ENCODE measurements at regions not wholly inside any gene's neighbourhood (a gene's known extent, or its start where the extent isn't known, plus 50 kb on each side); places are given as distances from the start of the nearest gene placed in this dataset.

DNA sequence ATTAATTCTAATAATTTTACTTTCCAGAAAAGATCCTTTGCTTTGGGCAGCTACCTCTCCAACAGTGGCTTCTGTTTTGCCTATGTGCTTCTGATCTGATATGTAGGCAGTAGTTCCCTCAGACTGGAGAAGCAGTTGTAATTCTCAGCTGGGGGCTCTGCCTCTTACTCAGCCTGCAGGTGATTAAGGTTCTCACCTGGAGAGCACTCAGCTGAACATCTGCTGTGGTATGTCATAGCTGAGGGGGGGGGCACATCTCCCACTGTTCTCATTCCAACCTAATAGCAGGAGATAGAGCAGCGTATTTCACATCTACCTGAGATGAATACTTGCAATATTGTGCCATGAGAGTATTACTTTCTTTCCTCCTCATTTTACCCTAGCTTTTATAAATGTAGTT, 511.9 kb upstream of the CDH8 start:
- Mint-ChIP-seq H3K27ac (no peak overlapping the region), H3K27me3 (ENCODE audit: low read depth) (no peaks in the 10 kb centered on the region)

DNA sequence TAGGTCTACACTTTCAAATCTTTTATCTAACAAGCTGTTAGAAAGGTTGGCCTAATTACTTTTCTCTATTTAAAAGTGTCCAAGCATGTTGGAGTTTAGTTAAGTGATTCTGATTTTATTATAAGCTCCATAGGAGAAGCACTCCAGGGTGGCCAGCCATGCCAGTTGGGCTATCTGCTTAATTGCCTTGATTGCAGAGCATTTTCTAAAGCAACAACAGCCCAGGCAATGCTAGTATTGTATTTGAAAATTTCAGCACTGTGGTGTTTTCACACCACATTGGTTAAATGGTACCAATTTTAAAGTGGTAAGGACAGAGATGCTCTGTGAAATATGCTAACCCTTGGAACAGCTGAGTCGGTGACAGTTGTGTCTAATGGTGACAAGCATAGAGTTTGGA, 510.5 kb upstream of the CDH8 start:
- H3K27ac Mint-ChIP-seq, result no peak overlapping the region
- no peaks in the 10 kb centered on the region for H3K27me3 Mint-ChIP-seq (ENCODE audit: low read depth)
- H3K4me3 Mint-ChIP-seq, result no peak overlapping the region
- H3K4me1 Mint-ChIP-seq (ENCODE audit: low read depth), result no peaks in the 10 kb centered on the region
- H3K9me3 Mint-ChIP-seq, result peaks cover 11% of the 10 kb centered on the region
- H3K36me3 Mint-ChIP-seq (ENCODE audit: low read depth), result no peaks in the 10 kb centered on the region

More for the DNA sequence above, 511.9 kb upstream of the CDH8 start:
- H3K9me3 Mint-ChIP-seq, result peaks cover 14% of the 10 kb centered on the region
- no peaks in the 10 kb centered on the region for H3K36me3 Mint-ChIP-seq (ENCODE audit: low read depth)
- no peak overlapping the region for H3K4me3 Mint-ChIP-seq
- no peaks in the 10 kb centered on the region for H3K4me1 Mint-ChIP-seq (ENCODE audit: low read depth)

DNA sequence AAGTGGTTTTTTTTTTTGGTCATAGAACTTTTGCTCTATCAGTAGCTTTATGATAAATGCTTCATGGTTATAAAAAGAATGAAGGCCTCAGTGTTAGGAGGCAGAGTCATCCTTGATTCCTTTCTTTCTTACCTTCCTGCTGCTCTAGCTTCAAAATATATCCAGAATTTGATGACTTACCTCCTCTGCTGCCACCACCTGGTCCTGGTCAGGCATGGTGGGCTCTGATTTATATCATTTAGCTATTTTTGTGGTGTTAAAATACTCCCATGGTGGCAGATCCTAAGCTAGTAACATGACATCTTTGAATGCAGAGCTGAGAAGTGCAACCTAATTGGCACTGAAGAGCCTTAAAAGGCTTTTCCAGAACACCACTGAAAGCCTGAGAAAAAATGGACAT, 508.8 kb upstream of the CDH8 start:
- H3K27me3 Mint-ChIP-seq (ENCODE audit: low read depth), result no peaks in the 10 kb centered on the region
- no peaks in the 10 kb centered on the region for H3K4me1 Mint-ChIP-seq (ENCODE audit: low read depth)
- H3K9me3 Mint-ChIP-seq, result peaks cover 8% of the 10 kb centered on the region
- H3K4me3 Mint-ChIP-seq, result no peak overlapping the region
- H3K27ac Mint-ChIP-seq, result no peak overlapping the region
- no peaks in the 10 kb centered on the region for H3K36me3 Mint-ChIP-seq (ENCODE audit: low read depth)

DNA sequence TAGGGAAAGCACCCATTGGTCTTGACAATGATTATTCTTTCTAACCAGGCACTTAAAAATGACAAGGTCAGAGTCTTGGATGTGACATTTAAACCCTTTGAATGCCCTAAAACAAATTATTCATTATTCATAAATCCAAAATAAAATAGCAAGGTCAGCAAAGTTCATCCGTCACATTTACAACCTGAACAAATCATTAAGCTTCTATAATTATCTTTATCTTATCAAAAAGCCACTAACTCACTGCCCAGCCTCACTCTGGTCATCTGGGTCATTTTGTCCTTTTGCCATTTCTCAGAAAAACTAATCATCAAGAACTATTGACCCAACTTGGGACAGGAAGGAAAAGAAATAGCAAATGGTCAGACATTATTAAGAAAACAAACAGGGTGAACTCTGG, 507.3 kb upstream of the CDH8 start:
- peaks cover 8% of the 10 kb centered on the region for H3K9me3 Mint-ChIP-seq
- no peaks in the 10 kb centered on the region for H3K36me3 Mint-ChIP-seq (ENCODE audit: low read depth)
- H3K4me1 Mint-ChIP-seq (ENCODE audit: low read depth), result no peaks in the 10 kb centered on the region
- no peak overlapping the region for H3K27ac Mint-ChIP-seq
- H3K27me3 Mint-ChIP-seq (ENCODE audit: low read depth), result no peaks in the 10 kb centered on the region
- no peak overlapping the region for H3K4me3 Mint-ChIP-seq

DNA sequence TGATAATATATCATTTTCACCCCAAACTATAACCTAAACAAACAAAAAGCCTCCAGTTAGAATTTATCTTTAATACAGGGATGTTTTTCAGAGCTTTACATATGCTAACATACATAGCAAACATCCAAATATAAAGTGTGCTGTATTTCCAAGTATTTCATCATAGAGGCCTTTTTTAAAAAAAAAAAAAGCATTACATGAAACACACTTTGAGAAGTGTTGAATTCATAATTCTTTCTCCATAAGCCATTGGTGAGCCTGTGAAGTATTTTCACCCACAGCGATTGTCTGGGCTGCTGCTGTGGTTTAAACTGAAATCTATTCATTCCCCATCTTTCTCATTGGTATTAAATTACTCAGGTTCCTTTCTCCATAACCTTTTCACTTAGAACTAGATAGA, 503.4 kb upstream of the CDH8 start:
- Mint-ChIP-seq H3K4me3 (no peak overlapping the region), H3K4me1 (ENCODE audit: low read depth) (no peaks in the 10 kb centered on the region), H3K9me3 (peaks cover 5% of the 10 kb centered on the region)

DNA sequence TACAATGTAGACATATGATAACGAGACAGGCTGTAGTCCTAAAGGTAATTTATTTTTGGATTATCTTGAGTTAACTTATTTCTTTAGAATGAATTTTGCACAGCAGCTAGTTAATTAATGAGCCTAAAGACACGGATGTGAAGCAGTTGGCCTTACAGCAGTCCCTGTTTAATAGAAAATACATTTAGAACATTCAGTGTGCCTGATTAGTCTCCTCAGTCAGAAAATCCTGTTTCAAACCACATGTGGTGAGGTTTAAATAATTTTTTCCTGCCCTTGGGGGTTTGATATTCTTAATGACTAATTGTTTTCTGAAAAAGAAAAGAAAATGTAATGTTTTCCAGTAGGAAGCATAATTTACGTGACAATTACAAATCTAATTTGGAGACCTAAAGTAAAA, 494.2 kb upstream of the CDH8 start:
- Mint-ChIP-seq H3K27ac (no peak overlapping the region), H3K4me1 (ENCODE audit: low read depth) (no peaks in the 10 kb centered on the region), H3K9me3 (peaks cover 26% of the 10 kb centered on the region), H3K27me3 (ENCODE audit: low read depth) (no peaks in the 10 kb centered on the region), H3K36me3 (ENCODE audit: low read depth) (no peaks in the 10 kb centered on the region), H3K4me3 (no peak overlapping the region)

More for the DNA sequence above, 503.4 kb upstream of the CDH8 start:
- Mint-ChIP-seq H3K27me3 (ENCODE audit: low read depth) (no peaks in the 10 kb centered on the region), H3K27ac (no peak overlapping the region), H3K36me3 (ENCODE audit: low read depth) (no peaks in the 10 kb centered on the region)

DNA sequence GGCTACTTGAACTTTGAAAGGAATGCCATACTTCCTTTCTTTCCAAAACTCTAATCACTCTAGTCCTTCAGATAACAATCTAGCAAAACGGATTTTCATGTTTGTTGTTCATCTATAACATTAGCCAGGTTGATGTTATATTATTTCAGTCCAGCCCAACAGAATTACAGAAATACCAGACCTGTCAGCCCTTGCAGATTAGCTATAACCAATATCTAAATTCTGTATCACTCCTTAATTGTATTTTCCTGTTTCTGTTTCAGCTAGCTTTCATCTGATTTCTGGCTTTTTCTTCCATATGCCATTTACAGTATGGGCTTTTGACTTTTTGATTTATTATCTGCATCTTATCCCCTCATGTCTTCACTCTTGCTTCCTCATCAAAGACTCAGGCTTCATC, 479.8 kb upstream of the CDH8 start:
- Mint-ChIP-seq H3K9me3 (peaks cover 16% of the 10 kb centered on the region), H3K27ac (peak overlapping the region; percentile 49), H3K27me3 (ENCODE audit: low read depth) (no peaks in the 10 kb centered on the region), H3K4me1 (ENCODE audit: low read depth) (no peaks in the 10 kb centered on the region), H3K4me3 (no peak overlapping the region), H3K36me3 (ENCODE audit: low read depth) (no peaks in the 10 kb centered on the region)

DNA sequence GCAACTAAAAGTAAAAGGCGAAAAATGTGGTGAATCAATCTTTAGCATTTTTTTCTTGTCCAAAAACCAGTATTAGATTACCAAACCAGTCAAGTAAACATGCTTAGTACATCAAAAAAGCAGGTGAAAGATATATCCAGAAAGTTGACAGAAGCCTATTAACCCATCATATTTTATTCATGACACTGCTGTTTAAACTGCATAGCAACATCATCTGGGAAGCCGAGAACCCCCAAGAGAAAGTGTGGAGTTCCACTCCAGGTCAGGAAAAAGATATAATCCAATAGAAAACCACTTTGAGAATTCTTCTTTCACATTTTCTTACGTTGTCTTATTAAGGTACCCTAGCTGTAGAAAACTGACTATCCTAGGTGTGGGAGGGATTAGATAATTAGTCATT, 466.8 kb upstream of the CDH8 start:
- Mint-ChIP-seq H3K27me3 (ENCODE audit: low read depth) (no peaks in the 10 kb centered on the region), H3K36me3 (ENCODE audit: low read depth) (no peaks in the 10 kb centered on the region), H3K9me3 (peaks cover 44% of the 10 kb centered on the region), H3K4me1 (ENCODE audit: low read depth) (no peaks in the 10 kb centered on the region), H3K27ac (no peak overlapping the region), H3K4me3 (no peak overlapping the region)

DNA sequence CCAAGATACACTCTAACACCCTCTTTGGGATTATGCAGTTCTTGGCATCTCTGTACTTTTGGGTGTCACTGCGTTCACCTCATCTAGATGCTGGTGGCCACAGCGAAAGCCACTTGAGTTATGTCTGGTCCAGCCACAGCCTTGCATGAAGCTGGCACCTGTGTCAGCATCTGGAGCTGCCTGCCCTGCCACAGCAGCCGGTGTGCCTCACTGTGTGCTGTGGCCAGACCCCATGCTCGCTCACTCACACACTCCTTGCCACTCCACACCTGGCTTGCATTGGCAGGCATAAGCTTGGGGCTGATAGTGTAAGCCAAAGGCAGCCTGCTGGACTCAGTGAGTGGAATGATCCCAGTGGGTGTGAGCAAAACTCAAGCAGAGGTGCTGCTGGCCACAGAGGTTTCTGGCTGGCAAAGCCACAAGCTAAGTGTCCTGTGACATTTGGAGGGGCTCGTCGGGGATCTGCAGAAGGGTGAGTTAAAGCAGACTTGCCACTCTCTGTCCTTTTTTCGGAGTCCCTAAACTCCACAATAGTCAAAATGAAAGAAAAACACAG, 442.7 kb upstream of the CDH8 start:
- Mint-ChIP-seq H3K4me1 (ENCODE audit: low read depth) (no peaks in the 10 kb centered on the region), H3K36me3 (ENCODE audit: low read depth) (no peaks in the 10 kb centered on the region), H3K27me3 (ENCODE audit: low read depth) (no peaks in the 10 kb centered on the region), H3K27ac (no peak overlapping the region), H3K9me3 (peaks cover 24% of the 10 kb centered on the region), H3K4me3 (no peak overlapping the region)

DNA sequence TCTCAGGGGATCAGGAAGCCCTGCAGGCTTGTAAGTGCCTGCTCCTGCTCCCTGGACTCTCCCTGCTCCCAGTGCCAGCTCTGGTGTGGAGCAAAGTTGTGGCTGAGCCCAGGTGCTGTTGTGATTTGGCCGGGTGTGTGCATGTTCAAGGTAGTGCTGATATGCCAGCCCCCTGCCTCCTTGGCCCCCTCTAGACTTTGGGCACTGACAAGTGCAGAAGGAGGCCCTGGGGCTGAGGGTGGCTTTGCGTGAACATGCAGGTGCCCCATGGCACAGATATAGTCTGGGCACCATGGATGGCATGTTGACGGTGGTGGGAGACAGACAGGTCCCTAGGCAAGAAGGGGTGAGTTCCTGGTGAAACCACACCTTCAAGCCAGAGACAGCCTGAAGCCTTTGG, 441.6 kb upstream of the CDH8 start:
- Mint-ChIP-seq H3K27me3 (ENCODE audit: low read depth) (no peaks in the 10 kb centered on the region), H3K4me3 (no peak overlapping the region), H3K9me3 (peaks cover 24% of the 10 kb centered on the region), H3K36me3 (ENCODE audit: low read depth) (no peaks in the 10 kb centered on the region), H3K27ac (no peak overlapping the region), H3K4me1 (ENCODE audit: low read depth) (no peaks in the 10 kb centered on the region)

GRCh38 chr16:62475573-62475972, 439.3 kb upstream of the CDH8 start:
- H3K27me3 Mint-ChIP-seq (ENCODE audit: low read depth), result no peaks in the 10 kb centered on the region
- H3K27ac Mint-ChIP-seq, result no peak overlapping the region
- H3K36me3 Mint-ChIP-seq (ENCODE audit: low read depth), result no peaks in the 10 kb centered on the region
- peaks cover 28% of the 10 kb centered on the region for H3K9me3 Mint-ChIP-seq
- H3K4me3 Mint-ChIP-seq, result no peak overlapping the region
- no peaks in the 10 kb centered on the region for H3K4me1 Mint-ChIP-seq (ENCODE audit: low read depth)

DNA sequence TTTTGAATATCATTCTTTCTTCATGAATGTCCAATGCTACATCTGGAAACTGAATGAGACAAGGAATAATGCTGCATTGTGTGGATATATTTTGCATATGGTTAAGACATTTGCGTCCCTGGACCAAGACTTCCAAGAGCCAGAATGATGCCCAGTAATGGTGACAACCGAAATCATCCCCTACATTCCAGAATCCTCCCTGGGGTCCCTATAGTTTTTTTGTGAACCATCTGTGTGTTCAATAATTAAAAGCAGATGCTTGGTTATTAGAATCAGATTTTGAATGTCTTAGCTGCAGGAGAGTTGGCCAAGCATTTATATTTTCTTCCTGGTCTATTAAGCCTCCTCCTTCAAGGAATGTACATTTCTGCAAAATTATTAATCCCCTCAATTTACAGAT, 426.7 kb upstream of the CDH8 start:
- H3K4me3 Mint-ChIP-seq, result no peak overlapping the region
- no peaks in the 10 kb centered on the region for H3K36me3 Mint-ChIP-seq (ENCODE audit: low read depth)
- no peaks in the 10 kb centered on the region for H3K4me1 Mint-ChIP-seq (ENCODE audit: low read depth)
- peaks cover 38% of the 10 kb centered on the region for H3K9me3 Mint-ChIP-seq
- no peak overlapping the region for H3K27ac Mint-ChIP-seq
- H3K27me3 Mint-ChIP-seq (ENCODE audit: low read depth), result no peaks in the 10 kb centered on the region

DNA sequence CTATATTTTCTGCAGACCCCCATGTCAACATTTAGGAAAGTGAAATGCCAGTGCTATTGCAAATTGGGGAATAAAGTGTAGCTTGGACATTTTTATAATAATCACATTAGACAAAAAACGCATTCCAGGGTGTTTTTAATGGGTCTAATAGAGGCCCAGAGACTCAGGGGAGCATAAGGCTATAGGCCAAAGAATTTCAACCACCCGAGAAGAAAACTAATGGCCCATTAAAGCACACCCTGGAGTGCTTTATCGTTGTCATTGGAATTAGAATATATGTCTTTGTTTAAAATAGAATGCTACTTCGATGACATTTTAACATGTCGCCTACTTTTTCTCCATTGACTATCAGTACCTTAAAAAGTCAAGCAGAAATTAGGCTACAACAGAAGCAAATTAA, 414.1 kb upstream of the CDH8 start:
- H3K4me3 Mint-ChIP-seq, result no peak overlapping the region
- no peaks in the 10 kb centered on the region for H3K36me3 Mint-ChIP-seq (ENCODE audit: low read depth)
- H3K9me3 Mint-ChIP-seq, result peaks cover 29% of the 10 kb centered on the region
- no peaks in the 10 kb centered on the region for H3K4me1 Mint-ChIP-seq (ENCODE audit: low read depth)
- H3K27me3 Mint-ChIP-seq (ENCODE audit: low read depth), result no peaks in the 10 kb centered on the region
- H3K27ac Mint-ChIP-seq, result no peak overlapping the region

GRCh38 chr16:62445909-62446308, 409.7 kb upstream of the CDH8 start:
- H3K27me3 Mint-ChIP-seq (ENCODE audit: low read depth), result no peaks in the 10 kb centered on the region
- no peak overlapping the region for H3K4me3 Mint-ChIP-seq
- H3K36me3 Mint-ChIP-seq (ENCODE audit: low read depth), result no peaks in the 10 kb centered on the region
- H3K27ac Mint-ChIP-seq, result no peak overlapping the region
- H3K4me1 Mint-ChIP-seq (ENCODE audit: low read depth), result no peaks in the 10 kb centered on the region
- H3K9me3 Mint-ChIP-seq, result peaks cover 40% of the 10 kb centered on the region

DNA sequence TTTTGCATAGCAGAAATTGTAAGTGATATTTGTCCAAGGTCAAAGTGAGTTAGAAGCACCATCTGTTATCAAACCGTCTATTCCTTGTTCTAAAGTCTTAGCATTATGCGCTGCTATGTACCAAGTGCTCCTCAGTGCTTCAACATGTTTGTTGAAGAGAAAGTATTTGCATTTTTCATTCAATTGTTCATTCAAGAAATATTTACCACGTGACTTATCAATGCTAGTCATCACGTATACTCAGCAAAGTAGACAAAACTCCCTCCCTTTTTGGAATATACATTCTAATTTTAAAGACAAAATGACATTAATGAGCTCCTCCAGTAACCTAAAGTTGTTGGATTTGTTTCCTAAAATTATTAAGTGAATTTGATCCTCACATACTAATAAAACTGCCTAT, 388.0 kb upstream of the CDH8 start:
- H3K36me3 Mint-ChIP-seq (ENCODE audit: low read depth), result no peaks in the 10 kb centered on the region
- H3K27me3 Mint-ChIP-seq (ENCODE audit: low read depth), result no peaks in the 10 kb centered on the region
- H3K27ac Mint-ChIP-seq, result no peak overlapping the region
- H3K4me3 Mint-ChIP-seq, result no peak overlapping the region
- peaks cover 44% of the 10 kb centered on the region for H3K9me3 Mint-ChIP-seq
- no peaks in the 10 kb centered on the region for H3K4me1 Mint-ChIP-seq (ENCODE audit: low read depth)

DNA sequence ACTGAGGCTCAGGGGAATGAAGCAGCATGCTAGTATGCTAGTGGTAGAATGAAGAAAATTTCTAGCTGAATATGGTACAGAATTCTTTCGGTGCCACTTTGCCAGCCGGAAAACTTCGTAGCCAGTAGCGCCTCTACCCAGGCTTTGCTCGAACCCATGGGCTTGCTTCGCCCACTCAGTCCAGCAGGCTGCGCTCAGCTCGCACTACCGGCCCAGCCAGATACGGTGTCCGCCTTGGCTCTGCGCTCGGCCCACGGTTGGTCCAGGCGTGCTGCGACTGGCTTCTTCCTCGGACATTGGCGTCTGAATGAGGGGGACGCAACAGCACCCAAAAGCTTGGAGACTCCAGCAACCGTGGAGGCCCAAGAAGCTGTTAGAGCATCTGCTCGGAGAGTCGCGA, 372.5 kb upstream of the CDH8 start:
- no peak overlapping the region for H3K4me3 Mint-ChIP-seq
- no peaks in the 10 kb centered on the region for H3K4me1 Mint-ChIP-seq (ENCODE audit: low read depth)
- H3K36me3 Mint-ChIP-seq (ENCODE audit: low read depth), result no peaks in the 10 kb centered on the region
- H3K27ac Mint-ChIP-seq, result no peak overlapping the region
- peaks cover 30% of the 10 kb centered on the region for H3K9me3 Mint-ChIP-seq
- no peaks in the 10 kb centered on the region for H3K27me3 Mint-ChIP-seq (ENCODE audit: low read depth)
